ENCODE measurements at regions not wholly inside any gene's neighbourhood (a gene's known extent, or its start where the extent isn't known, plus 50 kb on each side); places are given as distances from the start of the nearest gene placed in this dataset.

- no peak for DNase-seq (ENCODE audit: low spot score)
- in situ Hi-C loops (cut with HindIII; ENCODE audit: low sequenced_read_pairs): no loop called here
These were observed 69.6 kb upstream of the KCTD3 start for GRCh38 chr1:215497528-215497927.

- no peak for DNase-seq (ENCODE audit: low spot score)
- in situ Hi-C loops (cut with HindIII; ENCODE audit: low sequenced_read_pairs): no loop called here
These were observed 65.6 kb upstream of the KCTD3 start for GRCh38 chr1:215501496-215501895.

GRCh38 chr1:215502081-215502480, 65.0 kb upstream of the KCTD3 start:
- in situ Hi-C loops (cut with HindIII; ENCODE audit: low sequenced_read_pairs): no loop called here
- no peak for DNase-seq (ENCODE audit: low spot score)

DNA sequence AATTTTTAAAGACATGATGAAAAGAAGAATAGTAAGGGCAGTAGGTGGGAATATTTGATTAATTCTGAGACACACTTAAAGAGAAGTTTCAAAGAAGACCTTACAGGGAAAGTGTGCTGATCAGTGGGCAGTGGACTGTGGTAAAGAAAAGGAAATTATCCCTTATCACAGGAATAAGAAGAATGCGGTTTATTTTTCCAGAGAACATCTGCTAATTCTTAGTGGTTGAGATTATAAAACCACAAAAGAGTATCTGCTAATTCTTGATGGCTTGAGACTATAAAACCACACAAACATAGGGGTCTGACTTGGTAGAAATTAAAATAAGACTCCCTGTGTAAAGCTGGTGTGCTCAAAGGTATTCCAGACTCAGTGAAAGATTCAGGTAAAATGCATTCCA, 60.0 kb upstream of the KCTD3 start:
- no peak for DNase-seq (ENCODE audit: low spot score)
- in situ Hi-C loops (cut with HindIII; ENCODE audit: low sequenced_read_pairs): no loop called here

DNA sequence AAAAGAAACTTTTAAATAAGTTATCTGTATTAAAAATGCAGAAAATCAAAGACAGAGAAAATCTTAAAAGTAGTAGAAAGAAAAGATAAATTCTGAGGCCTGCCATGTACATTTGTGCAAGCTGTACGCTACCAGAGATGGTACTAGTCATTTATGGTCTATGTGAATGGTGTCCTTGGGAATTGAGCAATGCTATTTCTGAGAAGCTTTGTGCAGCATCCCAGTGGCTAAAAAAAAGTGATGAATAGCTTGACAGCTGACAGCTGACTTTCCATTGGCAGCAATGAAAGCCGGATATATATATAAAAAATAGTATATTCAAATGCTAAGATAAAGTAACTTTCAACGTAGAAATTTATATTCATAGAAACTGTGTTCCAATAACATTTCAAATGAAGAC, 58.8 kb upstream of the KCTD3 start:
- DNase-seq (ENCODE audit: low spot score): no peak
- in situ Hi-C loops (cut with HindIII; ENCODE audit: low sequenced_read_pairs): no loop called here

Measured in G401 (cell line).